ENCODE measurements at regions not wholly inside any gene's neighbourhood (a gene's known extent, or its start where the extent isn't known, plus 50 kb on each side); places are given as distances from the start of the nearest gene placed in this dataset.
A peak's percentile ranks its signal among the peaks of the same experiment; 100 is the strongest.

GRCh38 chr5:68576805-68577204, 361.2 kb downstream of the PIK3R1 start:
- TF ChIP-seq, protein P1, sequence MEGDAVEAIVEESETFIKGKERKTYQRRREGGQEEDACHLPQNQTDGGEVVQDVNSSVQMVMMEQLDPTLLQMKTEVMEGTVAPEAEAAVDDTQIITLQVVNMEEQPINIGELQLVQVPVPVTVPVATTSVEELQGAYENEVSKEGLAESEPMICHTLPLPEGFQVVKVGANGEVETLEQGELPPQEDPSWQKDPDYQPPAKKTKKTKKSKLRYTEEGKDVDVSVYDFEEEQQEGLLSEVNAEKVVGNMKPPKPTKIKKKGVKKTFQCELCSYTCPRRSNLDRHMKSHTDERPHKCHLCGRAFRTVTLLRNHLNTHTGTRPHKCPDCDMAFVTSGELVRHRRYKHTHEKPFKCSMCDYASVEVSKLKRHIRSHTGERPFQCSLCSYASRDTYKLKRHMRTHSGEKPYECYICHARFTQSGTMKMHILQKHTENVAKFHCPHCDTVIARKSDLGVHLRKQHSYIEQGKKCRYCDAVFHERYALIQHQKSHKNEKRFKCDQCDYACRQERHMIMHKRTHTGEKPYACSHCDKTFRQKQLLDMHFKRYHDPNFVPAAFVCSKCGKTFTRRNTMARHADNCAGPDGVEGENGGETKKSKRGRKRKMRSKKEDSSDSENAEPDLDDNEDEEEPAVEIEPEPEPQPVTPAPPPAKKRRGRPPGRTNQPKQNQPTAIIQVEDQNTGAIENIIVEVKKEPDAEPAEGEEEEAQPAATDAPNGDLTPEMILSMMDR (IDR thresholded peaks at IDR 0.05; ENCODE audit: insufficient read depth, low read depth, low read length): no peak
- DNase-seq (ENCODE audit: low read depth): no peak
- no peak overlapping the region for H3K4me3 ChIP-seq (ENCODE audit: low read depth, low read length)

GRCh38 chr5:68582284-68582683, 366.7 kb downstream of the PIK3R1 start:
- H3K4me3 ChIP-seq (ENCODE audit: low read depth, low read length): no peak overlapping the region
- TF ChIP-seq, protein P1 (IDR thresholded peaks at IDR 0.05; ENCODE audit: insufficient read depth, low read depth, low read length): no peak
- no peak for DNase-seq (ENCODE audit: low read depth)

DNA sequence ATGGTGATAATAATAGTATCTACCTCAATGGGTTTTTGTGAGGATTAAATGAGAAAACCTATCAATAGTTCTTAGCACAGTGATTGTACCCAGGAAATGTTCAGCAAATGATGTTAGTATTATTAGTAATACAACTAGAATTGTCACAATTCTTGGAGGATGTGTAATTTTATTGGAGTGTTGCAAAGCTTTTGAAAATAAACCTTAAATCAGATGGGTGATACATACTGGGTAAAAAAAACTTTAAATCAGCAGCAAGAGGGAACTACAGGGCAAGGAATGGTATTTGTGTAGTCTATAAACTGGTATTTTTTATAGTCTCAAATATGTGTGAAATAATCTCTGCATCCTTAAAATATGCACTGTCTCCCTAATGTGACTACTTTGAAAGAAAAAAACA, 371.6 kb downstream of the PIK3R1 start:
- no peak overlapping the region for H3K4me3 ChIP-seq (ENCODE audit: low read depth, low read length)
- DNase-seq (ENCODE audit: low read depth): peak; percentile 6

DNA sequence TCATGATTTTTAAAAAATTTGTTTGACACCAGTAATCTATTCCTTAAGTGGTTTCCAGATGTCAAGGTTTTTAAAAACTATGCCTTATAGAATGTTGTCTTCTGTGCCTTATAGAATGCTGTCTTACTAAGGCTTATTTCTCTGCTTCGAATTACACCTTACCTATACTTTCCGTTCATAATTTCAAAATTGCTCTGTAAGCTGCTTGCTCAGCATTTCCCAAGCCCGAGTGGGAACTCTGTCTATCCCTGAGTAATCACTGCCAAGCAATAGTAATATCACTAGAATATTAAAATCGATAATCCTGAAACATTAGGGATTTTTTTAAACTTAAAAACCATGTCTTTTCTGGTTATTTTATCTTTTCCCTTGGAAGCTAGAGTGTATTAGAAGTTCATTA, 376.3 kb downstream of the PIK3R1 start:
- no peak for DNase-seq (ENCODE audit: low read depth)
- no peak overlapping the region for H3K4me3 ChIP-seq (ENCODE audit: low read depth, low read length)
- TF ChIP-seq, protein P1 (IDR thresholded peaks at IDR 0.05; ENCODE audit: insufficient read depth, low read depth, low read length): no peak

More for the DNA sequence above, 371.6 kb downstream of the PIK3R1 start:
- TF ChIP-seq, protein P1 (IDR thresholded peaks at IDR 0.05; ENCODE audit: insufficient read depth, low read depth, low read length): no peak

- no peak for DNase-seq (ENCODE audit: low read depth)
- TF ChIP-seq, protein P1 (IDR thresholded peaks at IDR 0.05; ENCODE audit: insufficient read depth, low read depth, low read length): no peak
- no peak overlapping the region for H3K4me3 ChIP-seq (ENCODE audit: low read depth, low read length)
Observed at GRCh38 chr5:68592351-68592750, 376.8 kb downstream of the PIK3R1 start.

GRCh38 chr5:68593211-68593671, 377.7 kb downstream of the PIK3R1 start:
- TF ChIP-seq, protein P1 (IDR thresholded peaks at IDR 0.05; ENCODE audit: insufficient read depth, low read depth, low read length): no peak
- DNase-seq (ENCODE audit: low read depth): no peak
- no peak overlapping the region for H3K4me3 ChIP-seq (ENCODE audit: low read depth, low read length)

- TF ChIP-seq, protein P1 (IDR thresholded peaks at IDR 0.05; ENCODE audit: insufficient read depth, low read depth, low read length): no peak
- no peak for DNase-seq (ENCODE audit: low read depth)
- no peak overlapping the region for H3K4me3 ChIP-seq (ENCODE audit: low read depth, low read length)
Observed at GRCh38 chr5:68612972-68613371, 397.4 kb downstream of the PIK3R1 start.

Measured in fibroblast of villous mesenchyme (primary cell).